ENCODE measurements at regions not wholly inside any gene's neighbourhood (a gene's known extent, or its start where the extent isn't known, plus 50 kb on each side); places are given as distances from the start of the nearest gene placed in this dataset.

DNA sequence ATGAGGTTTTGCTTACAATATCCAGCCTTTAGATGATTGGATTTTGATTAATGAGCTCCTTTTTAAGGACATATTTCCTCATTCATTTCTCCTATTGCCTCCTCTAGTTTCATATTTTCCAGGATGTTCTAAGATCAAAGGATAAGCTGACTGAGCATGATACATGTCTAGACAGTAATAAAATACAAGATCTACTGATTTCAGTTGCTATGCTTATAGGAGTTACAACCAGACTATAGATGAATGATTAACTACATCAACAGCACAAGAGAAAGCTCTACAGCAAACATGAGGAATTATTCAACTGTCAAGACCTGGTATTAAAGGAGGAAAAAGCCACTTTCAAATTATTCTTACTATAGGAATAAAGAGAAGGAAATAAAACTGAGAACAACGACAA lies 85.0 kb upstream of the LINC00305 start:
- H3K4me3 Mint-ChIP-seq: no peak overlapping the region
- TF ChIP-seq, protein P1, sequence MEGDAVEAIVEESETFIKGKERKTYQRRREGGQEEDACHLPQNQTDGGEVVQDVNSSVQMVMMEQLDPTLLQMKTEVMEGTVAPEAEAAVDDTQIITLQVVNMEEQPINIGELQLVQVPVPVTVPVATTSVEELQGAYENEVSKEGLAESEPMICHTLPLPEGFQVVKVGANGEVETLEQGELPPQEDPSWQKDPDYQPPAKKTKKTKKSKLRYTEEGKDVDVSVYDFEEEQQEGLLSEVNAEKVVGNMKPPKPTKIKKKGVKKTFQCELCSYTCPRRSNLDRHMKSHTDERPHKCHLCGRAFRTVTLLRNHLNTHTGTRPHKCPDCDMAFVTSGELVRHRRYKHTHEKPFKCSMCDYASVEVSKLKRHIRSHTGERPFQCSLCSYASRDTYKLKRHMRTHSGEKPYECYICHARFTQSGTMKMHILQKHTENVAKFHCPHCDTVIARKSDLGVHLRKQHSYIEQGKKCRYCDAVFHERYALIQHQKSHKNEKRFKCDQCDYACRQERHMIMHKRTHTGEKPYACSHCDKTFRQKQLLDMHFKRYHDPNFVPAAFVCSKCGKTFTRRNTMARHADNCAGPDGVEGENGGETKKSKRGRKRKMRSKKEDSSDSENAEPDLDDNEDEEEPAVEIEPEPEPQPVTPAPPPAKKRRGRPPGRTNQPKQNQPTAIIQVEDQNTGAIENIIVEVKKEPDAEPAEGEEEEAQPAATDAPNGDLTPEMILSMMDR (IDR thresholded peaks at IDR 0.05): no peak
- no peaks in the 10 kb centered on the region for H3K4me1 Mint-ChIP-seq (ENCODE audit: low read depth)
- peaks cover 62% of the 10 kb centered on the region for H3K9me3 Mint-ChIP-seq
- H3K27ac Mint-ChIP-seq: no peak overlapping the region
- H3K27me3 Mint-ChIP-seq (ENCODE audit: insufficient read depth): peaks cover 2% of the 10 kb centered on the region; the same call in 1 of the 2 replicates
- peaks cover 3% of the 10 kb centered on the region; the same call in 1 of the 2 replicates for H3K36me3 Mint-ChIP-seq (ENCODE audit: low read depth)
- no peak for DNase-seq

DNA sequence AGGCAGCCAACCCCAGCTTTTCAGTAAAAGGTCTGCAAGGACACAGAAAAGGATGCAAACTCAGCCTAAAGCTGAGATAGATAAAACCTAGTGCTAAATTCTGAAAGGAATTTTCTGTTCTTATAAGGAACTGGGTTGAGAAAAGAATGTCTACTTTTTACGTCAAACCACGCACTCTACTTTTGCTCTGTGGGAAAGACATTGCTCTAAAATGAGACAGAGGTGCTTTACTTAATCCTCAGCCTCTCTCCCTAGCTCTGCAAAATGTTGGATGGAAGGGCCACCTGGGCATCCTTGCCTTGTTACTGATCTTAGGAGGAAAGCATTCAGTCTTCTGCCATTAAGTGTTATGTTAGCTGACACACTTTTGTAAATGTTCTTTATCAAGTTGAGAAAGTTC lies 72.1 kb upstream of the LINC00305 start:
- peaks cover 18% of the 10 kb centered on the region for H3K9me3 Mint-ChIP-seq
- TF ChIP-seq, protein P1 (IDR thresholded peaks at IDR 0.05): no peak
- H3K4me3 Mint-ChIP-seq: no peak overlapping the region
- no peaks in the 10 kb centered on the region for H3K4me1 Mint-ChIP-seq (ENCODE audit: low read depth)
- H3K27me3 Mint-ChIP-seq (ENCODE audit: insufficient read depth): no peaks in the 10 kb centered on the region
- DNase-seq: no peak
- no peaks in the 10 kb centered on the region for H3K36me3 Mint-ChIP-seq (ENCODE audit: low read depth)
- H3K27ac Mint-ChIP-seq: no peak overlapping the region

DNA sequence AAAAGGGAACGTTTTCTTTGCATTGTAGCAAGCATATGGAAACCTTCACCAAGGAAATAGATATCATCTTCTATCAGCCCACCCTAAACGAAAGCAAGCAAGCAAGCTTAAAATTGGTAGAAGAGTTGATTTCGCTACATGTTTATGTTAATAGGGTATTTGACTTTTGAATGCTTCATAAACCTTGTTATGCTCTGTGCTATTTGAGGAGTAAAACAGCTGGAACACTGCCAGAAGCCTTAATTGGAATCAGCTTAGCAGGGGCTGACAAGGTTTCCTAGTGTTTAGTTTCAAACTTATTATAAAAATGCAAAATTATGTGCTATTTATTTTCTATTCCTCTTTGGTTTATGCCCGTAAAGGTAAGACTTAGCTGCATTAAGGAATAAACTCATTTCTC lies 70.6 kb upstream of the LINC00305 start:
- TF ChIP-seq, protein P1 (IDR thresholded peaks at IDR 0.05): no peak
- Mint-ChIP-seq H3K36me3 (ENCODE audit: low read depth) (no peaks in the 10 kb centered on the region), H3K4me3 (no peak overlapping the region), H3K9me3 (peaks cover 24% of the 10 kb centered on the region), H3K27ac (no peak overlapping the region), H3K27me3 (ENCODE audit: insufficient read depth) (no peaks in the 10 kb centered on the region), H3K4me1 (ENCODE audit: low read depth) (no peaks in the 10 kb centered on the region)
- no peak for DNase-seq

DNA sequence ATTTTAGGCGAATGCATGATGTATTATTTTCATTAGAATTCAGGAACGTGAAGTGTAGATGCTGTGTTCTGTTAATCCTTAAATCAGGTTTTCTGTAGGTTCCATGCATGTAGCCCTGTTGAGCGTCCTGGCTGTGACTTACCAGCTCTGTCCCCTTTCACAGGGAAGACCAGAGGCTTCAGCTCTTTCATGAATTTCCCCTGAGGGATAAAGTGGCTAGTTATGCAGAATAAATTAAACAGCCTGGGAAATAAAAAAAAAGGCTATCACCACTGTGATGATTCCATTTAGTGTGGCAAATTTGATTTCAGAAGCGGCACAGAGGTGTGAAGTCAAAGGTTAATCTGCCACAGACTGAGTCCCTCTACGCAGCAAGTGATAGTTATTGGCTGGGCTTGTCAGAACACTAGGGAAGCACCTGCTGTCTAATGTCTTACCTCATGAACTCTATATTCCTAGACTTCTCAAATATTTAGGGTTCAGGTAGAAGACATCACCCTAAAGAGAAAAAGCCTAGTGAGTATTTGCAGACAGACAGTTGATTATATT lies 61.6 kb upstream of the LINC00305 start:
- H3K27ac Mint-ChIP-seq: no peak overlapping the region
- no peaks in the 10 kb centered on the region for H3K36me3 Mint-ChIP-seq (ENCODE audit: low read depth)
- TF ChIP-seq, protein P1 (IDR thresholded peaks at IDR 0.05): no peak
- DNase-seq: no peak
- H3K27me3 Mint-ChIP-seq (ENCODE audit: insufficient read depth): no peaks in the 10 kb centered on the region
- H3K9me3 Mint-ChIP-seq: peaks cover 16% of the 10 kb centered on the region; the same call in 1 of the 2 replicates
- peaks cover 11% of the 10 kb centered on the region; the same call in 1 of the 2 replicates for H3K4me1 Mint-ChIP-seq (ENCODE audit: low read depth)
- no peak overlapping the region for H3K4me3 Mint-ChIP-seq

DNA sequence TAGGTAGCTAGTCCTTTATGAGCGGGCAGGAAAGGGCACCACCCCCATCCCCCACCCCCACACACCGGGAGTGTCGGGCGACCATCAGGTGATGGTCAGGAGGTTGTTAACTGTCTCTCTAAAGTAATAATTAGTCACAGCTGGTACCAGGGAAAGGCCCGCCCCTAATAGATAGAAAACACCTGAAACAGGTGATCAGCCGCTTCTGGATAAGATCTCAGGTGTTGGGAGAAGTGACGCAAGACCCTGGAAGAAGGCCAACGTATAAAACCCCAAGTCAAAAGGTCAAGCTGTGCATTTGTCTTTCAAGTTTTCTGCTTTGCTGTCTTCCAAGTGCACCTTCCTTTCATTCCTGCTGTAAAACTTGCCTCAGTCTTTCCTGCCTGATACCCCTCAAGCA lies 59.6 kb upstream of the LINC00305 start:
- H3K9me3 Mint-ChIP-seq: peaks cover 5% of the 10 kb centered on the region; the same call in 1 of the 2 replicates
- H3K36me3 Mint-ChIP-seq (ENCODE audit: low read depth): no peaks in the 10 kb centered on the region
- DNase-seq: no peak
- H3K27ac Mint-ChIP-seq: no peak overlapping the region
- H3K4me1 Mint-ChIP-seq (ENCODE audit: low read depth): peaks cover 11% of the 10 kb centered on the region; the same call in 1 of the 2 replicates
- H3K27me3 Mint-ChIP-seq (ENCODE audit: insufficient read depth): no peaks in the 10 kb centered on the region
- no peak overlapping the region; the same call in 1 of the 2 replicates for H3K4me3 Mint-ChIP-seq
- TF ChIP-seq, protein P1 (IDR thresholded peaks at IDR 0.05): no peak
